PC-3 (cell line): ENCODE measurements at regions not wholly inside any gene's neighbourhood (a gene's known extent, or its start where the extent isn't known, plus 50 kb on each side); places are given as distances from the start of the nearest gene placed in this dataset.

Experiments used
- ATAC-seq: fragments of 200-7000 bp; cut with Tn5 transposase; 2 replicates; pipeline ENCODE4 v1.9.1; 2020; ENCODE audit warnings: mild to moderate bottlenecking, moderate library complexity
- BruUV-seq: library from RNA; stranded (reverse); fragments of 400-500 nt; replicated peaks from 2 replicates; lab custom pipeline; 2021; lab: Mats Ljungman, UMichigan
- CTCF ChIA-PET: fragments of 300-600 bp; sonication (Branson Sonifier 250); formaldehyde crosslinking; loops from one replicate; lab custom pipeline; 2022; ENCODE audit warnings: antibody characterized with exemption; lab: Charles Lee
- POLR2A ChIA-PET: fragments of 300-600 bp; sonication (Branson Sonifier 250); formaldehyde crosslinking; loops from one replicate; lab custom pipeline; 2022; ENCODE audit warnings: antibody characterized with exemption; ENCODE audit not compliant: unreplicated experiment; lab: Charles Lee
- DNase-seq: peaks from one replicate; pipeline ENCODE4 v3.0.0-alpha.2; 2015
- H2AFZ ChIP-seq: fragments of 300-600 bp; sonication (generic); 2 replicates; pipeline ENCODE4 v1.6.0; 2016; ENCODE audit warnings: antibody characterized with exemption, low read length
- H3F3A ChIP-seq: fragments of 300-600 bp; sonication (generic); one replicate; pipeline ENCODE4 v1.6.0; 2017; ENCODE audit warnings: antibody characterized with exemption, low read length, control low read depth, mild to moderate bottlenecking; ENCODE audit not compliant: unreplicated experiment
- H3K27ac ChIP-seq: fragments of 300-600 bp; sonication (generic); 2 replicates; pipeline ENCODE4 v1.5.1; 2016; ENCODE audit warnings: mild to moderate bottlenecking, low read length
- H3K27me3 ChIP-seq: fragments of 300-600 bp; sonication (generic); 2 replicates; pipeline ENCODE4 v1.6.1; 2016; ENCODE audit warnings: low read length, mixed read lengths
- H3K36me3 ChIP-seq: fragments of 300-600 bp; sonication (generic); 2 replicates; pipeline ENCODE4 v1.6.1; 2016; ENCODE audit warnings: low read depth, mixed run types, low read length, mixed read lengths
- H3K4me1 ChIP-seq: fragments of 300-600 bp; sonication (generic); 2 replicates; pipeline ENCODE4 v1.5.1; 2016; ENCODE audit warnings: low read length; ENCODE audit not compliant: insufficient read depth
- H3K4me2 ChIP-seq: fragments of 300-600 bp; sonication (generic); 2 replicates; pipeline ENCODE4 v1.6.0; 2016; ENCODE audit warnings: low read length
- H3K4me3 ChIP-seq: fragments of 300-600 bp; sonication (generic); 2 replicates; pipeline ENCODE4 v1.5.1; 2016; ENCODE audit warnings: mild to moderate bottlenecking, low read length, mixed read lengths
- H3K79me2 ChIP-seq: fragments of 300-600 bp; sonication (generic); 2 replicates; pipeline ENCODE4 v1.6.1; 2017; ENCODE audit warnings: low read length, mixed read lengths
- H3K9ac ChIP-seq: fragments of 300-600 bp; sonication (generic); 2 replicates; pipeline ENCODE4 v1.6.0; 2016; ENCODE audit warnings: mild to moderate bottlenecking, low read length
- H3K9me2 ChIP-seq: fragments of 300-600 bp; sonication (generic); replicated peaks from 2 replicates; pipeline ENCODE4 v1.6.1; 2016; ENCODE audit warnings: mixed run types, low read length, mixed read lengths
- H3K9me3 ChIP-seq: fragments of 300-600 bp; sonication (generic); 2 replicates; pipeline ENCODE4 v1.6.1; 2016; ENCODE audit warnings: low read length, mixed read lengths
- H4K20me1 ChIP-seq: fragments of 300-600 bp; sonication (generic); 2 replicates; pipeline ENCODE4 v1.6.1; 2016; ENCODE audit warnings: low read length, mixed read lengths
- EZH2 ChIP-seq: fragments of 300-600 bp; sonication (generic); IDR thresholded peaks from one replicate; pipeline ENCODE4 v1.6.1; 2017; ENCODE audit warnings: antibody characterized with exemption, mild to moderate bottlenecking, low read length; ENCODE audit not compliant: unreplicated experiment
- EZH2phosphoT487 ChIP-seq: fragments of 300-600 bp; sonication (generic); IDR thresholded peaks from 2 replicates; pipeline ENCODE4 v1.6.1; 2018; ENCODE audit warnings: mild to moderate bottlenecking, antibody characterized with exemption, low read length, borderline replicate concordance
- intact Hi-C: fragments of 100-400 bp; cut with micrococcal nuclease; formaldehyde crosslinking; loops from 2 replicates; pipeline ENCODE4 v1.9.0; 2023
- TF ChIP-seq, protein P1 (sequence below): fragments of 300-600 bp; sonication (generic); conservative IDR thresholded peaks from 2 replicates; pipeline ENCODE4 v1.5.1; 2017; ENCODE audit warnings: antibody characterized with exemption, low read depth, mild to moderate bottlenecking, low read length

DNA sequence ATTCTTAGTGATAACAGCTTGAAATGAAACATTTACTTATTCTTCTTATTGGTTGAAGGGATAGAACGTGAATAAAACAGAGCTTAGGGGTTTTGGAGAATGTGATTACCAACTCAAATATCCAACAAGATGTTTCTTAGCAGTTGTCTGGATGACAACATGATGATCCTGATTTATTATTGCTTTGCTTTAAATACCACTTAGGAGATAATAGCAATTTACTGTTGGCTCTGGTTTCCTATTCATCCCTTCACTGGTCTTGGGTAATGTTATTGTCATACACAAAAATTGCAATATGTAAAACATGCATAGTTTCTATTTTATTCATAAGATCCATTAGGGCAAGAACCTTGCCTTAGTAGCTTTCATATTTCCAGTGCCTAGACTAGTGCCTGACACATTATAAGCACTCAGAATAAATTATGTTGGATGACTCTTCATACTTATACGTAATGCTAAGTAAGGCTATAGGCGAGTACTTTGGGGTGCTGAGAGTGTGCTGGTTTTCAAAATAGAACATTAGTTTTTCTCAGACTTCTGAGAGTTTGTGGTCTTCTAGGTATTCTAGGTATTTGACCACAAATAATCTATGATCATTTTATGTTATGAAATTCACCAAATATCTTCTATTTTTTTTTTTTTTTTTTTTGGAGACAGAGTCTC is 58.6 kb upstream of the PGRMC2 start:
- Histone ChIP-seq H3F3A (no peaks in the 10 kb centered on the region), H3K27ac (no peak overlapping the region), H3K4me1 (peaks cover 7% of the 10 kb centered on the region), H4K20me1 (no peaks in the 10 kb centered on the region), H3K9me3 (no peaks in the 10 kb centered on the region), H3K4me2 (no peak overlapping the region), H3K9me2 (no peaks in the 10 kb centered on the region), H2AFZ (no peak overlapping the region), H3K27me3 (no peaks in the 10 kb centered on the region), H3K4me3 (no peak overlapping the region), H3K9ac (no peak overlapping the region), H3K36me3 (no peaks in the 10 kb centered on the region), H3K79me2 (no peaks in the 10 kb centered on the region)
- CTCF ChIA-PET = no interaction called here
- intact Hi-C loops = no loop called here
- POLR2A ChIA-PET = no interaction called here
- ATAC-seq (no peak), DNase-seq (no peak)
- BruUV-seq = no TSS peak
- TF ChIP-seq EZH2phosphoT487 (no peak), EZH2 (no peak)
- TF ChIP-seq, protein P1, sequence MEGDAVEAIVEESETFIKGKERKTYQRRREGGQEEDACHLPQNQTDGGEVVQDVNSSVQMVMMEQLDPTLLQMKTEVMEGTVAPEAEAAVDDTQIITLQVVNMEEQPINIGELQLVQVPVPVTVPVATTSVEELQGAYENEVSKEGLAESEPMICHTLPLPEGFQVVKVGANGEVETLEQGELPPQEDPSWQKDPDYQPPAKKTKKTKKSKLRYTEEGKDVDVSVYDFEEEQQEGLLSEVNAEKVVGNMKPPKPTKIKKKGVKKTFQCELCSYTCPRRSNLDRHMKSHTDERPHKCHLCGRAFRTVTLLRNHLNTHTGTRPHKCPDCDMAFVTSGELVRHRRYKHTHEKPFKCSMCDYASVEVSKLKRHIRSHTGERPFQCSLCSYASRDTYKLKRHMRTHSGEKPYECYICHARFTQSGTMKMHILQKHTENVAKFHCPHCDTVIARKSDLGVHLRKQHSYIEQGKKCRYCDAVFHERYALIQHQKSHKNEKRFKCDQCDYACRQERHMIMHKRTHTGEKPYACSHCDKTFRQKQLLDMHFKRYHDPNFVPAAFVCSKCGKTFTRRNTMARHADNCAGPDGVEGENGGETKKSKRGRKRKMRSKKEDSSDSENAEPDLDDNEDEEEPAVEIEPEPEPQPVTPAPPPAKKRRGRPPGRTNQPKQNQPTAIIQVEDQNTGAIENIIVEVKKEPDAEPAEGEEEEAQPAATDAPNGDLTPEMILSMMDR = no peak

DNA sequence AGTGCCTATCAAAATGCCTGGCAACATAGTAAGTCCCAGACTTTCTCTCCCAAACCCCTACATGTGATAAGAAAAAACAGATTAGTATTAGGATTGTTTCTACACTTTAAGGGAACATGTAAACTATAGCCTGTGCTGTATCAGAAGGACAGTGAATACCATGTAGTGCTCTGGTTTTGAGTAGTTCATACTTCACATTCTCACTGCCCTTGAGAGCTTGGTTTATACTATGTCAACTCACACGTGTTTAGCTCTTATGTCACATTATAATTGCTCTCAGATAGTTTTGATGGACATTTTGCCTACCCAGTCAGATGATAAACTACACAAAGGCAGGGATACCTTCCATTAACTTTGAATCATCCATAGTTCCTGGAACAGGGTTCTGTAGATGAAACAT is 58.0 kb upstream of the PGRMC2 start:
- TF ChIP-seq EZH2phosphoT487 (no peak), EZH2 (no peak)
- TF ChIP-seq, protein P1 = no peak
- ChIA-PET POLR2A (no interaction called here), CTCF (no interaction called here)
- Histone ChIP-seq H3K4me3 (no peak overlapping the region), H3K4me1 (peaks cover 7% of the 10 kb centered on the region), H3K27ac (no peak overlapping the region), H3K4me2 (no peak overlapping the region), H4K20me1 (no peaks in the 10 kb centered on the region), H3K36me3 (no peaks in the 10 kb centered on the region), H3K9ac (no peak overlapping the region), H3K79me2 (no peaks in the 10 kb centered on the region), H3K9me3 (no peaks in the 10 kb centered on the region), H3F3A (no peaks in the 10 kb centered on the region), H2AFZ (no peak overlapping the region), H3K27me3 (no peaks in the 10 kb centered on the region), H3K9me2 (no peaks in the 10 kb centered on the region)
- ATAC-seq (no peak), DNase-seq (no peak)
- BruUV-seq = no TSS peak
- intact Hi-C loops = no loop called here

DNA sequence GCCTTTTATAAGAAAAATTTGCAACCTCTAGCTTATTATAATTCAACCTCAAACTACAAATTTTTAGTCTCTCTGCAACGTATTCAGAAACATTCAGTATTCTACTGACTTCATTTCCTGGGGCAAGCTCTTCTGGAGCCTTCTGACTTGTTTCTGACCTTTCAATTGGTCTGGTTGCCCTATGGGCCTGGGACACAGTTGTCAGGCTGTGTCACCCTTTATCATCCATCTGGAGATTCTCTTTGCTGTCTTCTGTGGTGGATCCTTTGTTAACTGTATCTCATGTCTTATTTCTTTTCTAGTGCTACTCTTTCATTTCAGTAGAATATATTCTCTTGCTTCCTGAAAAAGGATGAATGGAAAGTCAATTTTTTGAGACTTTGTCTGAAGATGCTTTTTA is 55.1 kb upstream of the PGRMC2 start:
- Histone ChIP-seq H3K9ac (no peak overlapping the region), H3K4me2 (no peak overlapping the region), H3F3A (no peaks in the 10 kb centered on the region), H3K79me2 (no peaks in the 10 kb centered on the region), H3K4me1 (peaks cover 19% of the 10 kb centered on the region), H3K27ac (no peak overlapping the region), H3K36me3 (no peaks in the 10 kb centered on the region), H3K4me3 (no peak overlapping the region), H2AFZ (no peak overlapping the region), H4K20me1 (no peaks in the 10 kb centered on the region), H3K9me2 (no peaks in the 10 kb centered on the region), H3K27me3 (no peaks in the 10 kb centered on the region), H3K9me3 (no peaks in the 10 kb centered on the region)
- BruUV-seq = no TSS peak
- DNase-seq = no peak
- CTCF ChIA-PET = no interaction called here
- POLR2A ChIA-PET = interaction anchor here (0.5 kb wide), 1 partner anchor 577 kb away, joined by 6 read pairs; no protein-coding TSS in a partner anchor
- intact Hi-C loops = no loop called here
- TF ChIP-seq EZH2 (no peak), EZH2phosphoT487 (no peak)
- TF ChIP-seq, protein P1 = no peak
- ATAC-seq = no peak
